C1 segment of cervical spinal cord (tissue), 14 donors: ENCODE measurements at regions not wholly inside any gene's neighbourhood (a gene's known extent, or its start where the extent isn't known, plus 50 kb on each side); places are given as distances from the start of the nearest gene placed in this dataset.
A peak's percentile ranks its signal among the peaks of the same experiment; 100 is the strongest.
"Not testable (repeated sequence)": the region's sequence is repeated elsewhere in the genome, so short reads cannot be mapped to it uniquely, and the experiment has no call there.

Experiments
- DNase-seq, 14 donors: peaks; one replicate each; lab custom pipeline; 2025; lab: John Stamatoyannopoulos, UW

DNA sequence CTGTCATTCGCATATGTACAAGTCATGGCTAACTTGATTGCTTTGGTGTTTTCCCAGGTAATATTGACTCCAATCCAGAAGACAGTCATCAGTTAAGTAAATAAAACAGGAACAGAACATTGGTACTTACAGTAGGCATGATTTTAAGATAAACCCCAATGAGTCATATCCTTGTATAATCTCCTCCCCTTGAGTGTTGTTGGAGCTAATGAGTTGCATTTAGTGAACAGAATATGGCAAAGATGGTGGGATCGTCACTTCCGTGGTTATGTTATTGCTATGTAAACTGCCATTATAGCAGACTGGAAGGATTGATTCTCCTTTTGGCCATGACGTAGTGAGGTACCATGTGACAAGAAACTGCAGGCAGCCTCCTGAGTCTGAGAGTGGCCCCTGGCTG is 102.2 kb downstream of the TMX1 start:
- no peak for DNase-seq

DNA sequence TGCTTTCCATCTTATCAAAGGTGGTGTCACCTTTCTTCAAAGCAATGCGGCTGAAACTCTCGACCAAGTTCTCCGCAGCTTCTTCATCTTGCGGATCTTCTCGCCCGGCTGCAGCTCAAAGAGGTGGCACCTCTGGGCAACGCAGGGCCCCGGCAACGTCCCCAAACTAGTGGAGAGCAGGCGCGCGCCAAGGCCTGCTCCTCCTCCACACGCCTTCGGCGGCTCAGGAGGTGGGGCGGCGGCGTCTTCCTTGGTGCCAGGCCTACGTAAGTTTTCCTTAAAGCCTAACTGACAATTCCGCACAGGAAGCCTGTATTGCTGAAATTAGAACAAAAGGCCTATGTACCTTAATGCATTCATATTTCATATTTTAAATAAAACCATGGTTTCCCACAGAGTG is 112.0 kb downstream of the TMX1 start:
- DNase-seq: no peak

DNA sequence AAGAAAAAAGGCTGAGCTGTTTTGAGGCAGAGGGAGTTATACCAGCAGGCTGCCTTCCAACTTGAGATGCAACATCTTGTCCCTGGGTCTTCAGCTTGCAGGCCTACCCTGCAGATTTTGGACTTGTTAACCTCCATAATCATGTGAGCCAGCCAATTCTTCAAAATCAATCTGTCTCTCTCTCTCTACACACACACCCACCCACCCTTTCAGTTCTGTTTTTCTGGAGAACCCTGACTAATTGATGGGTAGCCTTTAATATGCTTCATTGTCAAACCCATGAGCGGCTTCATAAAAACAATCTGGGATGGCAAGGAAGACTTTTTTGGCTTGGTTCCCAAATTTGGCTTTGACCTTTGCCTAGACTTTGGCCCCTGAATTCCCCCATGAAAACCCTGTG is 113.9 kb downstream of the TMX1 start:
- no peak for DNase-seq

DNA sequence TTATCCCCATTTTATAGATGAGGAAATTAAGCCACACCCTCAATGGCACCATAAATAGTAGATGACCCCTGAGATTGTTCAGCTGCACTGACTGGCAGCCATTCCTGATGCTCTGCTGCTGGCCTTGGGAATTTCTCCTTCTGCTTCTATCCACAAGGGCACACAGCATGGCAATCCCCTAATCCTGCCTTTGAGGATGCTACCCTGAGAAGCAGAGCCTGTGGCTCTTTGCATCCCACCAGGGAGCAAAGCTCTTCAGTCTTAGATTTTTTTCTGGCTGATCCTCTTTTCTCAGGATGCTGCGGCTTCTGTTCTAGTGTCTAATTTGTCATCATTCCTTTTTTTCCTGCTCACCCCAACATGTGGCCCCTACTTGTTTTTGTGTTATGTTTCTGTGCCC is 114.8 kb downstream of the TMX1 start:
- DNase-seq: no peak

DNA sequence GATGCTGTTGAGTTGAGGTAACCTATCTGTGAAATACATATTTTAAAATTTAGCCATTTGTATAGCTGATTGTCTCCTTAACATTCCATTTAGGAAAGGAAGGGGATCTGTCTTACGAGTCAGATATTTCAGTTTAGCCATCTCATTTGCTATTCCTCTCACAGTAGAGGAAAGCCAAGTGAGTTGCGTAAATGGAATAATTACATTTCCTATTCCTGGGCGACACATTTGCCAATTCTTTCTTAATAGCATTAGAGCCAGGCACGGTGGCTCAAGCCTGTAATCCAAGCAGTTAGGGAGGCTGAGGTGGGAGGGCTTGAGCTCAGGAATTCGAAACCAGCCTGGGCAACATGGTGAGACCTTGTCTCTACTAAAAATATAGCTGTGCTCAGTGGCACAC is 116.3 kb downstream of the TMX1 start:
- no peak for DNase-seq

DNA sequence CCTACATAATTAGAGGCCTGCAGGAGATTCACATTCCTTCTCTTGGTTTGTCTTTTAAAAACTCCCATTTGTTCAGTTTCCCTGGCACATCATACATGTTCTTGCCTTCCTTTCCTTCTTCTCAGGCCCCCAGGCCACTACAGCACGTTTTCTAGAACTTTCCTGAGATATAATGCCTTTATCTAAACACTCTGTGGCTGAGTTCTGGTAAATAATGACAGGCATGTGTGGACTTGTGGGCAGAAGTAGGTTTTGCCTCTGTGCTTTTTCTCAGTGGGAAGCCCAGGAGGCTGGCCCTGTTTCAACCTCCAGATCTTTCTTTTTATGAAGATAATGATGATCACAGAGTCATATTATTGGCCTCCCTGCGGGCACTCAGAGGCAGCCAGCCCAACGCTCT is 117.2 kb downstream of the TMX1 start:
- no peak for DNase-seq

DNA sequence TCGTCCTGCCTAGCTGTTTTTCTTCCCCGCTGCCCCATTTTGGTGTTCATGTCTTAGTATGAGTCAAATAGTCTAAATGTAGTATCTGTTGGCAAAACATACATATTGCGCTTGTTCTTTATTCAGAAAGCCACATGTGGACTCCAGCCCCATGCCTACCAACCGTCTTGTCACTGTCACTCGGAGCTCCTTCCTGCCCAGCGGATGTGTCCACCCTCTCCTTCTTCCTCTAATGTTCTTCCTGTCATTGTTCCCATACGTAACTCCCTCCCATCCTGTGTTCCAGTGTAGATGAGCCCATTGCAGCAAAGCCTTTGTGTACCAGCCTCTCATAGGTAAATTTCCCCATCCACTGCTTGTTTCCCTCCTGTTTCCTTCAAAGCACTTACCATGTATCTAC is 120.5 kb downstream of the TMX1 start:
- DNase-seq: no peak

DNA sequence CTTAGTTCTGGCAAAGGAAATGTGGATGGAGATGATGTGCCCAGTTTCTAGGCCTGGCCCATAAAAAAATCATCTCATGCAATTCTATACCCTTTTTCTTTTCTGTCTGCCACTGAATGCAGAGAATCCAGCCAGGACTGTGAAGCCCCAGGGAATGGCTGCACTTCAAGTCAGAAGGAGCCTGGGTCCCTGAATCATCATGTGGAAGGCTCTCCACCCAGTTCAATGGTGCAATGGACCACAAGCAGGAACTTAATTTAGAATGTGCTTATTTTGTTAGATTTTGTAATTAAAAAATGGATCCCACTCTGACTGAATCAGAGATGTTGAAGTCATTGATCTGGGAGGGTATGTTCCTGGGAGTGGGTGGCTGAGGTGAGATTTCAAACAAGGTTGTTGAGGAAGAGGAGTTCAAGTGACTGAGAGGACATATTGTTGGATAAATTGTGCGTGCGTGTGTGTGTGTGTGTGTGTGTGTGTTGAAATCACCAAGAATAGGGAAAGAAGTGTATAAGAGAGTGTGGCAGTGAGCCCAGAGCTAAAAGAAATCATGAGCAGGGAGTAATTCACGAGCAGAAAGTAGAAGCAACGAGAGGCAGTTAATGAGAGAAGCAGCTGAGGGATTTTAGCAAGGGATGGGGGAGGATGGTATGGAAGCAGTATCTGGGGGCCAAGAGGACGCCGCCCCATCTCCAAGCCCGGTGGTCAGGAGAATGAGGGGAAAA is 125.4 kb downstream of the TMX1 start:
- DNase-seq: no peak

DNA sequence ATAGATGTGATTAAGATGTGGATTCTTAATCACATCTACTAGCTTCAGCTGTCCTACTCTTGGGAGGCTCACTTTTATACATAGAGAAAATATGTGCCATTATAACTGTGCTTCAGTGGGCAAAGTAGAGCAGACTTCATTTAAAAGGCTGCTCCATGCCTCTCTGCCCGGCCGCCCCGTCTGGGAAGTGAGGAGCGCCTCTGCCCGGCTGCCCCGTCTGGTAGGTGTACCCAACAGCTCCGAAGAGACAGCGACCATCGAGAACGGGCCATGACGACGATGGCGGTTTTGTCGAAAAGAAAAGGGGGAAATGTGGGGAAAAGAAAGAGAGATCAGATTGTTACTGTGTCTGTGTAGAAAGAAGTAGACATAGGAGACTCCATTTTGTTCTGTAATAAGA is 126.4 kb downstream of the TMX1 start:
- not testable (repeated sequence) for DNase-seq

DNA sequence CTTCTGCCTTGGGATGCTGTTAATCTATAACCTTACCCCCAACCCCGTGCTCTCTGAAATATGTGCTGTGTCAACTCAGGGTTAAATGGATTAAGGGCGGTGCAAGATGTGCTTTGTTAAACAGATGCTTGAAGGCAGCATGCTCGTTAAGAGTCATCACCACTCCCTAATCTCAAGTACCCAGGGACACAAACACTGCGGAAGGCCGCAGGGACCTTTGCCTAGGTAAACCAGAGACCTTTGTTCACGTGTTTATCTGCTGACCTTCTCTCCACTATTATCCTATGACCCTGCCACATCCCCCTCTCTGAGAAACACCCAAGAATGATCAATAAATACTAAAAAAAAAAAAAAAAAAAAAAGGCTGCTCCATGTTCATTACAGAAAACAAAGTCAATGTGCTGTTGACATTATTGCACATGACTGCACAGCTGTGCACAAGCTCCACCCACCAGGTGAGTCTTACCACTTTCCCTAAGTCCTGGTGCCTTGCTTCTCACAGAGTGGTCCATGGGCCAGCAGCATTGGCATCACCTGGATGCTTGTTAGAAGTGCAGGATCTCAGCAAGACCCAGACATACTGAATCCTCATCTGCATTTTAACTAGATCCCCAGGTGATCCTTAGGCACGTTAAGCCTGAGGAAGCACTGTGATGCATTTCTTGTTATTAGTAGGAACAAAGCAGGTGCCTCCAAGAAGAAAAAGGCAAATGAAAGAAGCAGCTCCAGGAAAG is 127.0 kb downstream of the TMX1 start:
- DNase-seq: not testable (repeated sequence)

DNA sequence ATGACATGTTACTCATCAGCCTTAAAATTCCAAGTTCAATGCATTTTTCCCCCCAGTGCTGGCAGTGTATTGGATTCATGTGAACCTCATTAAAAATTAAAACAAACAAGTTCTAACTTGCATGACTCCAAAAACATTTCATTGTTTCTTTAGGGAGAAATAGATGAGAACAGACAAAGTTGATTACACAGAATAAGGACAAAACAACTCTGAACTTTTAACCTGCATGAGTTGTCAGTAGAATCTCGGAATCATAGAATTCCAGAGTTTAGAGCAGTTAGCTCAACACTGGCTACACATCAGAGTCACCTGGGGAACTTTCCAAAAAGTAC is 127.5 kb downstream of the TMX1 start:
- DNase-seq: no peak

DNA sequence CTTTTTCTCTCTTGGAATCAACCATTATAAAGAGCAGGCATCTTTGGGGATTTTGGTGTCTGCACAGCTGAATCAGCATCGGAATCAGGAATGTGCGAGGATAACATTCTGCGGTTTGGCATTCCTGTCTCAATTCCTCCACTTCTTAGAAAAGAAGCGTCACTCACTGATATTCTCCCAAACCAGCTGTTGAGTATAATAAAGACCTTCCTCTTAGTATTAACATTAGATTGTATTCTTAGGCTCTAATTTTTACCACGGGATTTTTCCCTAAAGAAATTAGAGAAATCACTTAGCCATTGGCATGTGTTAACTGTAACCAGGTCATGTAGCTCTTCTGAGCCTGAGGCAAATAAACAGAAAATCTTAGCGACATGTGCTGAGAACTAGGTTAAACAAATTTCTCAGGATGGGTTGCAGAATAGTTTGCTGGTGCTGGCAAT is 128.7 kb downstream of the TMX1 start:
- no peak for DNase-seq

DNA sequence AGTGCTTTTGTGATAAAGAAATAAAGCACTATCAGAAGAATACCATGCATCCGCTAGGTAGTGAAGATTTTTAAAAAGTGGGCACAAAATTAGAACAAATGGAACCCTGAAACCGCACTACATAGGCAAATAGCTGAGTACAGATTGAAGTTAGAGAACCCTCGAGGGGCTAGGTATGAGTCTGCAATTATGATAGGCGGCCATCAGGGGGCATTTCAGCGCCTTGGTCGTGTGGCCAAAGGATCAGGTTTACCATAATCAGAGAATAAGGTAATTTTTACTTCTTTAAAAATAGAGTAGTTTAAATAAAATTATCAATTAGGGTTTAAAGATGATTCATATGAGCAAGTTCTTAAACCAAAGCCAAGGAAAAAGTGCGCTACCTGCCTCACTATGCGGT is 129.8 kb downstream of the TMX1 start:
- no peak for DNase-seq

DNA sequence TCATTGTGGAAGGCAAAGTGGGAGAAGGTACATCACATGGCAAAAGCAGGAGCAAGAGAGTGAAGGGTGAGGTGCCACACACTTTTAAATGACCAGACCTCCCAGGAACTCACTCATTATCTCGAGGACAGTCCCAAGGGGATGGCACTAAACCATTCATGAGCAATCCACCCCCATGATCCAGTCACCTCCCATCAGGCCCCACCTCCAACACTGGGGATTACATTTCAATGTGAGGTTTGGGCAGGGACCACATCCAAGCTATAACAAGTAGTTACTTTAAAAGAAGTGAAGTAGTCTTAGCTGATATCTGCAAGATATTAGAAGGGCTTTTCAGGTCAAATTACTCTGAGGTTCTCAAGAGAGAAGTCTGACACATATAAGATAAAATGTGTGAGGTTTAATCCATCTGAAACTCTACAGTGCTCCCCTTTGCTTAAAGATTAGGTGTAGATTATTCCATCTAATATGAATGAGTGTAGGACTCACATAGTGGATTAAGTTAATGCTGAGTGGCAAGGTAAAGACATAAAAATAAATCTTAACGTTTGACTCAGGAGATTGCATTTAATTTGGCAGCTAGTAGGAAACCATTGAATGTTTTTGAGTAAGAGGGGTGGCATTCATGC is 130.8 kb downstream of the TMX1 start:
- no peak for DNase-seq

DNA sequence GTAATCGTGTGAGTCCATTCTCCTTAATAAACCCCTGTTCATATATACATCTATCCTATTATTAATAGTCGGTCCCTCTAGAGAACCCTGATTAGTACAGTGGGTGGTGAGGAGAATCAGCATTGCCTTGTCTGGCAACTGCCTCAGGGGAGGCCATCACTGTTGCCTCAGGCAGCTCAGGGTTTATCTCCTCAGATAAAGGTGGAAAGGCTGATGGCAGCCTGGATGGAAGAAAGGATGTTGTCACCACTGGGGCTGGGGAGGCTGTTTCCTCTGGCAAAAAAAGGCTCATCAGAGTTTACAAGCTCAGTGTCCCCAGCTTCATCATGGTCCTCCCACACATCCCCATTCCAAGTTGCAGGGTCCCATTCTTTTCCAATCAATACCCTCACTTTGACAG is 137.1 kb downstream of the TMX1 start:
- DNase-seq: not testable (repeated sequence)

DNA sequence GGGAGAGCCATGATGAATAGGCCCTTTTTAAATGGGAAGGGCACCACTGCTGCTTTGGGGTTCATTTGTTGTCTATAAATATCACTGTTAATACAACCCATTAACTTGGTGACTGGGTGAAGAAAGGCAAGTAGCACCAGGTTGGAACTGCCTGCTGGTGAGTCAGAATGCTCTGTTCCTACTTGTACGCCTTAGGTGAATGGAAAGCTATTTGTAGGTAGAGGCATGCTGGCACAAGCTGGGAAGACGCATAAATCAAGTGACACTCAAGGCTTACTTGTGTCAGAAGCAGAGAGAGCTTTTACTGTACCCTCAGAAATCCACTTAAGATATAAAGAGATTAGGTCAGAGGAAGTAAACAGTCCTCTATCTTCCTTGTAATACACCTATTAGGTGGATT is 142.5 kb downstream of the TMX1 start:
- DNase-seq: no peak

DNA sequence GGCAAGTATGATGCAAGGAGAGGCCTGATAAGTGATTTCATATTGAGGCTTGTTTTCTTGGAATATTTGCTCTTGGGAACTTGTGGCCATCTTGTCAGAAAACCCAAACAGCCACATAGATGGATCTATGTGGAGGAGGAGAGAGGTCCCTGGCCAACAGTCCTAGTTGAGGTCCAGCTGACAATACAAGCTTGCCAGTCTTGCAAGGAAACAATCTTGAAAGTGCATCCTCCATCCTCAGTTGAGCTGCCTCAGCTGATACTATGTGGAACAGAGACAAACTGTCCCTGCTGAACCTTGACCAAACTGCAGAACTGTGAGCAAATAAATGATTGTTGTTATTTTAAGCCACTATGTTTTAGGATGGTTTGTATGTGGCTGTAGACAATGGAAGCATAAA is 146.4 kb downstream of the TMX1 start:
- DNase-seq: no peak

DNA sequence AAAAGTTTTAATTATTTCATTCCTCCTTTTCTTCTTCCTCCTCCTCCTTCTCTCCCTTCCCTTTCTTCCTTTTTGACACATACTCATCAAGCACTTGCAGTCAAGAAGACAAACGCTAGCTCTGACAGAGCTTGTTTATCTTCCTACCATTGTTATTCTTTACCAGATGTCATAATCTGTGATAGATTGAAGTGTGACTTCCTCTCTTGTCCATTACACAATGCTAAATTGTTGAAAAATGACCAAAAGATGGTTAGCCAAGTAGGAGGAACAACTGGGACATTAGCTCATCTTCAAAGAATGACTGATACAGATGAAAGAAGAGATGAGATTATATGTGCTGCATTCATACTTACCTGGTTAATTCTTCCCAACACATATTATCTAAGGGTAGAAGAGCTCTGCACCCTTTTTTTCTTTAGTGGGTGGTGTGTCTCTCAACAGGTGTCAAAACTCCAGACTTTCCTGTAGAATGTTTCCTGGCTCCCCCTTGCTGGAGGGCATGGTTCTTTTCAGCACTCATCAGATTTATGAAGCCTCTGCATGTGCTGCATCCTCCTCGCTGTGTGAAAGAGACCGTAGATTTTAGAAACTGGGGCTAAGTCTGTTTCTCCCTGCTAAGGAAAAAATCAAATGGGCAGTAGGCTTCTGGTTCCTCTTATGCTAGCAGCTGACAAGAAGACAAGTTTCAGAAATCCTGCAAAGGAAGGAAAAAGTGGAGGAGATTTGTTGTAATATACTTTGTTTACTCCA is 147.1 kb downstream of the TMX1 start:
- no peak for DNase-seq

DNA sequence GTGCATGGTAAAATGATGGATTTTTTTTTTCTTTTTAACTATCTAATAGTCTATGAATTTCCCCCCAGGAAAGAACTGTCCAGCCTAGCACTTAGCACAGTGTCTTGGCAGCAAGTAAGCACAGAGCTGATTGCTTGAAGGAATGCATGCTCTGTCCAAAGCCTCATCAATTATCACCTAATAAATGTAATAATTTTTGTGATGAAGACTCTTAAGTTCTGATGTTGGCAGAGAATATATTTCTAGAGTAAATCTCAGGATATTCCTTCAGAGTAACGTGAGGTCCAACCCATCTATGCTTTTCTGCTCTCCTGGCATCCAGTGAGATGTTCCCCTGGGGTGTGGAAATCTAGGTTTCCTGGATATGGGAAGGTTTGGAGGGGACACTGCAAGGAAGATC is 152.4 kb downstream of the TMX1 start:
- no peak for DNase-seq

DNA sequence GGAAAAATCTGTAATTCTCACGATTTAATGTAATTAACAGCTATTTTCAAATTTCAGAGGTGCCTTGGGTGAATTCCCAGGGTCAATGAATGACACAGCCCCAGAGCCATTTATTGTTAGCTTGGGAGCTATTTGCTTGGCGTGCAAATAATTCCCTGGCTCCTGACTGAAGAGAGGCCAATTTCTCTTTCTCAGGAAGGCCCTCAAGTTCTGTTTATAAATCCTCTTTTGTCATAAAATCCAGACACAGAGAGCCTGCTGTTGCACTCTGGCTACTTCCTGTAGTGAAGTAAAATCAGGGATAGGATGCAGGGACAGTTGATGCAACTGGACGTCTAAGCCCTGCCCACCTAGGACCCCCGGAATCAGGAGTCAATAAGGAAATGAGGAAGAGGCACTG is 154.3 kb downstream of the TMX1 start:
- no peak for DNase-seq

DNA sequence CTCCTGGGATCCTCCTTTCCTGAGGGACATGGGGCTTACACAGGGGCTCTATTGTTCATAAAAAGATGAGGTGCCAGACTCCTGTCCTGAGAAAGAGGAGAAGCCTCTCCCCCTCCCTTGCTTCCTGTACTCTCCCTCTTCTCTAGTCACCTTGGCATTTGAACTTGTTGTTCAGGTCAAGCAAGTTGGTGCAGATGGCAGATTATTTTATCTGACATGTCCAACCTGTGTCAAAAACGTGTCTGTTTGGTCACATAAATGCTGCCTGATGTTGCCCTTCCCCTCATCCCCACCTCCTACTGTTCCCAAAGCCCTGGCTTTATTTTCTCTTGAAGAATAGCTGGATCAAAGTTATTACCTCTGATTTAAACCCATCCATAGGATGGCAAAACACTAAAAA is 154.8 kb downstream of the TMX1 start:
- DNase-seq: no peak

DNA sequence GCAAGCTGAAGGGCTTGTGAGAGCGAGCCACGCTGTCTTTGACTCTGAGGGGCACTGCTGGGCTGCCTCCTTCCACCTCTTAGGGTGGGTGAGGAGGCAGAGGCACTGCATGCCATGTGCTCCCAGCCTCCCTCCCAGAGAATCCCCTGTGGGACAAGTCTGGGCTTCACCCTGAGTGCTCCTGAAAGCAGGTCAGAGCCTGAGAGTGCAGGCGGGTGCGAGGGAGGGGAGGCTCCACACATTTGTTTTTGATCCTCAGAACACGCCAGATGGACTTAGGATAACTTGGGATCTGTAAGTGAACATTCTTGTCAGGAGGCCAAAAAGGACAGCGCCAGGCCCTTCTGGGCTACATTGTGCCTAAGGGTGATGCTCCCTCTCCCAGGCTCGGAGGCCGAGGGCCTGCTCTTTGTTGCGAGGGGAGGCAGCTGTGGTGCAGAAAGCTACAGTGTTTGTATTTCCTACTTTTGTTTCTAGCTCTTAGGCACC is 155.4 kb downstream of the TMX1 start:
- DNase-seq: peak in 6 of 14 donors; percentile 6 to 25 (median 17)
